D721Med (cell line): ENCODE measurements at regions not wholly inside any gene's neighbourhood (a gene's known extent, or its start where the extent isn't known, plus 50 kb on each side); places are given as distances from the start of the nearest gene placed in this dataset.

ENCODE experiments used
- DNase-seq: peaks from one replicate; pipeline ENCODE4 v3.0.0; 2011; ENCODE audit warnings: low spot score; ENCODE audit not compliant: insufficient read length
- FAIRE-seq: peaks from 2 replicates; lab custom pipeline; 2011; peaks lifted over from hg19 to GRCh38; lab: Jason Lieb, UNC
- TF ChIP-seq, protein P1 (sequence below): IDR thresholded peaks from 2 replicates; pipeline ENCODE4 v1.5.1; 2012; ENCODE audit warnings: mild to moderate bottlenecking, control low read depth; ENCODE audit not compliant: insufficient read depth; ENCODE audit errors: missing control alignments

DNA sequence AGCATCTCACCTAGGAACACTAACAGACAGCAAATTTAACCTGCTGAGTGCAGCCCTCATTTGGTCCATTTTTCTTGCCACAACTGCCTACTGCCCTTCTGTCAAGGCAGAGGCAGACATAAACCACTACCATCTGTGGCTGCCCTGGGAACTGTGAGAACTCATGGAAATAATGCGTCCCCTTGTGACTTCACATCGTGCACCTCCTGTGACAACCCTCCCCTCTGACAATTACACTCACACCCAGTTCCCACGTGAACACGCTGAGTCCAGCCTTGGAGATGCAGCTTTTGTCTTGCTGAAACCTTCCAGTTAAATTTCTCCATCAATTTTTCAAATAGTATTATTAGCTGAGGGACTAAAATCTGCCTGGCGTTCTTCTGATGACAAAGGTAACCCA is 193.1 kb upstream of the KLF14 start:
- FAIRE-seq (no peak), DNase-seq (no peak)

DNA sequence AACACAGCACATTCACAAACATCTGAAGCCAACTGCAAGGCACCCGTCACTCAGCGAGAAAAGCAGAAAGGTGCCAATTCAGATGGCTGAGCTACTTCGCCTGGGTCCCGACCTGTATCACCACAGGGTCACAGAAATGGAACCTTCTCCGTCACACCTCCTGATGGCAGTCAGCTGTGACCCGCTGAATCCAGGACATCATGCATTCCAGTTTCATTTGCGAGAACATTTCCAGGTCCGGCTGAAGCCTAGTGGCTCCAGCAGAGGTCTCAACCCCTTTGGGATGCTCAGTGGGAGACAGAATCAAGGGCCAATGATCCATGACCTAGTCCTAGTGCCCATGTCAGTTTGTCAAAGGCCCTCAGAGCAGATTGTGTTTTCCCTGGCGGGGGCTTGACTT is 193.6 kb upstream of the KLF14 start:
- FAIRE-seq: no peak
- DNase-seq: no peak
- TF ChIP-seq, protein P1, sequence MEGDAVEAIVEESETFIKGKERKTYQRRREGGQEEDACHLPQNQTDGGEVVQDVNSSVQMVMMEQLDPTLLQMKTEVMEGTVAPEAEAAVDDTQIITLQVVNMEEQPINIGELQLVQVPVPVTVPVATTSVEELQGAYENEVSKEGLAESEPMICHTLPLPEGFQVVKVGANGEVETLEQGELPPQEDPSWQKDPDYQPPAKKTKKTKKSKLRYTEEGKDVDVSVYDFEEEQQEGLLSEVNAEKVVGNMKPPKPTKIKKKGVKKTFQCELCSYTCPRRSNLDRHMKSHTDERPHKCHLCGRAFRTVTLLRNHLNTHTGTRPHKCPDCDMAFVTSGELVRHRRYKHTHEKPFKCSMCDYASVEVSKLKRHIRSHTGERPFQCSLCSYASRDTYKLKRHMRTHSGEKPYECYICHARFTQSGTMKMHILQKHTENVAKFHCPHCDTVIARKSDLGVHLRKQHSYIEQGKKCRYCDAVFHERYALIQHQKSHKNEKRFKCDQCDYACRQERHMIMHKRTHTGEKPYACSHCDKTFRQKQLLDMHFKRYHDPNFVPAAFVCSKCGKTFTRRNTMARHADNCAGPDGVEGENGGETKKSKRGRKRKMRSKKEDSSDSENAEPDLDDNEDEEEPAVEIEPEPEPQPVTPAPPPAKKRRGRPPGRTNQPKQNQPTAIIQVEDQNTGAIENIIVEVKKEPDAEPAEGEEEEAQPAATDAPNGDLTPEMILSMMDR: no peak

More for the DNA sequence above, 193.1 kb upstream of the KLF14 start:
- TF ChIP-seq, protein P1: no peak

DNA sequence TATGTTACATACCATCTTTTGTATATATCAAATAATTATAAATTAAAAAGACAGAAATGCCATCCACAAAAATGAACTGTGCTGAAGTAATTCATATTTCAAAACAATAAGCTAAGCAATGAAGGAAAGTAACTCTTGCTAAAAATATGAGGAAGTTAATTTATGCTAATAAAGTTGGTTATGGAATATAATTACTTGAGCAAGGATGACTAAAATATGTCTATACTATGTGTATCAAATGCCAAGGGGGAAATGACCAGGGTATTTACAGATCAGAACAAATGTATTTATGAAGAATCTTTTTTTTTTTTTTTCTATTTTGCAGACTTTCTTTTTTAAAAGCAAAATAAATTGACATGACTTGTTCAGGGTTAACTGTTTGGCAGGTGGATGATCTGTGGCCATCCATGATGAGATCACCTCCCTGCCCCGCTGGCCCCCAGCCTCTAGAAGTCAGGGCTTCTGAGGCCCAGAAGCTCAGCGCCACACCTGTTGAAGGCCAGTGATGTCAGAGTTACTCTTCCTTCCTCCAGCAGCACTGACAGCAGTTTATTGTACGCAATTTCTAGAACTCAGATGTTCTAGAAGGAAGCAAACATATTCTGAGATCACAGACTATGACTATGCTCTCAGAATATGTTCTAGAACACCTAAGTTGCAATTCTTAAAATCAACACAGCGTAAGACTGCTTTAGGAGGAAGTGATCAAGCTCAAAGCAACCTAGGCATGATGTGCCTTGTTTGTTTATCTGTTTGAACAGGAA is 196.1 kb upstream of the KLF14 start:
- DNase-seq (no peak), FAIRE-seq (no peak)
- TF ChIP-seq, protein P1: no peak

DNA sequence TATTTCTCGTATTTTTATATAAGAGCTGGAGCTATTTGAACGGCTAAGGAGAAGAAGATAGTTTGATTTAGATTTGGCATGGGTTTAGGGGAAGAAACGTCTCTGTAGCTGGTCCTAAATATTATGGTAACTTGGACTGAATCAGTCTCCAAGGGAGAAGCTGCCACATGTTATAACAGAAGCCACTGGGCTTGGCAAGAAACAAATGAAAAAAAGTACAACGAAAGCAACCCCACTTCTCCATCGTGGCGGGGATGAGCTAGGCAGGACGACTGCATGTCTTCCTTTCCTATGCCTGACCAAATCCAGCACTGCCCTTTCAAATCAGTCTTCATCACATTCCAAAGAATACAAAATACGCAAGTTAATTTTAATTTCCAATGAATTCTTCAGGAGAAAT is 196.7 kb upstream of the KLF14 start:
- no peak for DNase-seq
- TF ChIP-seq, protein P1: no peak
- FAIRE-seq: no peak

DNA sequence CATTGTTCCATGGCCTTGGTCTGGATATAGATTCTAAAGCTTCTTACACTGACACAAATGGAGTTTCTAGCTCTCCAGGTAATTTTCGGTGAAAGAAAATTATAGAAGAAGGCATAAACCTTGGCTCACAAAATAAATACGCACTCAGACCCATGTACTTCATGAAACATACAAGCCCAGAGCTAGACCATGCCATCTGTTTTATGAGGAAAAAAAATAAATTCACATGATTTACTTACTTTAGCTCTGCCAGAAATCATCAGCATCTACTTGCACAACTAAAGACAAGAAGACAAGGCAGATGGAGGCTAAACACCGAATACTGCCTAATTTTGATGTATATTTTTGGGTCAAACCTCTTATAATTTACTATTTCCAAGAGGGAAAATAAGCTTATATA is 197.4 kb upstream of the KLF14 start:
- TF ChIP-seq, protein P1: no peak
- no peak for DNase-seq
- no peak for FAIRE-seq

DNA sequence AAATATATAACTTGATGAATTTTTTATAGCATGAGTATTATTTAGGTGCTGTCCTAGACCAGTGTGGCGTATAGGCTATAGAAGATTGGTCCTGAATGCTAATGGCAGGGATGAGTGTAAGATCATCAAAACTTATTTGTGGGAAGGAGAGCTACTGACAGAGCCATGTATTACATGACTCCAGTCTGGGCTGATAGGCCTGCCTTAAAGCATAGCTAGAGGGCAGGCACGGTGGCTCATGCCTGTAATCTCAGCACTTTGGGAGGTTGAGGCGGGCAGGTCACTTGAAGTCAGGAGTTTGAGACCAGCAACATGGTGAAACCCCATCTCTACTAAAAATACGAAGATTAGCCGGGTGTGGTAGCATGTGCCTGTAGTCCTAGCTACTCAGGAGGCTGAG is 198.1 kb upstream of the KLF14 start:
- TF ChIP-seq, protein P1: no peak
- DNase-seq (no peak), FAIRE-seq (no peak)
